B cell (primary cell): ENCODE measurements at regions not wholly inside any gene's neighbourhood (a gene's known extent, or its start where the extent isn't known, plus 50 kb on each side); places are given as distances from the start of the nearest gene placed in this dataset.

Experiments
- EZH2 ChIP-seq: IDR thresholded peaks from 2 replicates; pipeline ENCODE4 v1.6.1; 2012; ENCODE audit warnings: borderline replicate concordance, low read depth, mild to moderate bottlenecking, moderate library complexity, low read length; ENCODE audit not compliant: insufficient read depth, poor library complexity, severe bottlenecking
- TF ChIP-seq, protein P1 (sequence below): fragments of 200-600 bp; IDR thresholded peaks from one replicate; pipeline ENCODE4 v1.8.0; 2022; ENCODE audit warnings: antibody characterized with exemption, mild to moderate bottlenecking

DNA sequence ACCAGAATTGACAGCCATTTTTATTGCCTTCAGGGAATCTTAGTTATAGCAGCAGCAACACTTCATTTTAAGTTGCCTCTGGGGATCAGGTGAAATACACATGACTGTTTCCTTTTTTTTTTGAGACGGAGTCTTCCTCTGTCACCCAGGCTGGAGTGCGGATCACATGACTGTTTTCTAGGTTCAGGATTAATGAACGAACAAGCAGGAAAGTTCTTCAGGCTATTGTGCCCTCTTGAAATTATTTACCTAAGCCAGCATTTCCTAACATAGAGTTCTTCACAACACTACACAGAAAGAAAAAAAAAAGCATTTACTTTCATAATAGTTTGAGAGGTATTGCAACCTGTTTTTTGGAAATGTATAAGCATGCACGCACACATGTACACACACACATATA, 2032.8 kb downstream of the PCDH7 start:
- TF ChIP-seq, protein P1, sequence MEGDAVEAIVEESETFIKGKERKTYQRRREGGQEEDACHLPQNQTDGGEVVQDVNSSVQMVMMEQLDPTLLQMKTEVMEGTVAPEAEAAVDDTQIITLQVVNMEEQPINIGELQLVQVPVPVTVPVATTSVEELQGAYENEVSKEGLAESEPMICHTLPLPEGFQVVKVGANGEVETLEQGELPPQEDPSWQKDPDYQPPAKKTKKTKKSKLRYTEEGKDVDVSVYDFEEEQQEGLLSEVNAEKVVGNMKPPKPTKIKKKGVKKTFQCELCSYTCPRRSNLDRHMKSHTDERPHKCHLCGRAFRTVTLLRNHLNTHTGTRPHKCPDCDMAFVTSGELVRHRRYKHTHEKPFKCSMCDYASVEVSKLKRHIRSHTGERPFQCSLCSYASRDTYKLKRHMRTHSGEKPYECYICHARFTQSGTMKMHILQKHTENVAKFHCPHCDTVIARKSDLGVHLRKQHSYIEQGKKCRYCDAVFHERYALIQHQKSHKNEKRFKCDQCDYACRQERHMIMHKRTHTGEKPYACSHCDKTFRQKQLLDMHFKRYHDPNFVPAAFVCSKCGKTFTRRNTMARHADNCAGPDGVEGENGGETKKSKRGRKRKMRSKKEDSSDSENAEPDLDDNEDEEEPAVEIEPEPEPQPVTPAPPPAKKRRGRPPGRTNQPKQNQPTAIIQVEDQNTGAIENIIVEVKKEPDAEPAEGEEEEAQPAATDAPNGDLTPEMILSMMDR: no peak
- no peak for TF ChIP-seq EZH2
